Neural cell (in vitro differentiated cells): ENCODE measurements at regions not wholly inside any gene's neighbourhood (a gene's known extent, or its start where the extent isn't known, plus 50 kb on each side); places are given as distances from the start of the nearest gene placed in this dataset.

Experiments used
- H2AFZ ChIP-seq: fragments of 200-600, 300-800 bp; sonication (generic), shearing (Covaris generic); 2 replicates; pipeline ENCODE4 v1.6.0; 2014; ENCODE audit warnings: low read depth, mild to moderate bottlenecking, antibody characterized with exemption, low read length, moderate library complexity
- H3F3A ChIP-seq: fragments of 200-600 bp; shearing (Covaris generic); 2 replicates; pipeline ENCODE4 v1.6.1; 2016; ENCODE audit warnings: mild to moderate bottlenecking, moderate library complexity, mixed read lengths, antibody characterized with exemption, low read length; ENCODE audit not compliant: insufficient read depth, poor library complexity, severe bottlenecking
- H3K27ac ChIP-seq: fragments of 200-600, 300-800 bp; sonication (generic), shearing (Covaris generic); 2 replicates; pipeline ENCODE4 v1.5.1; 2014; ENCODE audit warnings: mild to moderate bottlenecking, low read length, moderate library complexity
- H3K27me3 ChIP-seq: fragments of 300-800, 200-600 bp; sonication (generic), shearing (Covaris generic); 2 replicates; pipeline ENCODE4 v1.6.0; 2014; ENCODE audit warnings: mild to moderate bottlenecking, low read depth, low read length, moderate library complexity; ENCODE audit not compliant: insufficient read depth
- H3K36me3 ChIP-seq: fragments of 300-800, 200-600 bp; sonication (generic), shearing (Covaris generic); 2 replicates; pipeline ENCODE4 v1.5.1; 2014; ENCODE audit warnings: mild to moderate bottlenecking, antibody characterized with exemption, low read length, moderate library complexity; ENCODE audit not compliant: insufficient read depth
- H3K4me2 ChIP-seq: fragments of 300-800, 200-600 bp; sonication (generic), shearing (Covaris generic); 2 replicates; pipeline ENCODE4 v1.6.0; 2014; ENCODE audit warnings: mild to moderate bottlenecking, low read length
- H3K4me3 ChIP-seq: fragments of 300-800, 200-600 bp; sonication (generic), shearing (Covaris generic); 2 replicates; pipeline ENCODE4 v1.5.1; 2014; ENCODE audit warnings: mild to moderate bottlenecking, low read length, moderate library complexity
- H3K79me2 ChIP-seq: fragments of 200-600 bp; shearing (Covaris generic); replicated peaks from 2 replicates; pipeline ENCODE4 v1.6.0; 2014; ENCODE audit warnings: mild to moderate bottlenecking, low read length, moderate library complexity; ENCODE audit not compliant: insufficient read depth
- H3K9ac ChIP-seq: fragments of 300-800, 200-600 bp; sonication (generic), shearing (Covaris generic); 2 replicates; pipeline ENCODE4 v1.6.1; 2016; ENCODE audit warnings: mild to moderate bottlenecking, low read length, mixed read lengths
- H3K9me2 ChIP-seq: fragments of 200-600 bp; shearing (Covaris generic); 2 replicates; pipeline ENCODE4 v1.6.1; 2016; ENCODE audit warnings: mild to moderate bottlenecking, low read length, mixed read lengths; ENCODE audit not compliant: insufficient read depth
- H3K9me3 ChIP-seq: fragments of 200-600, 300-800 bp; sonication (generic), shearing (Covaris generic); 2 replicates; pipeline ENCODE4 v1.6.1; 2016; ENCODE audit warnings: mild to moderate bottlenecking, mixed run types, low read length, moderate library complexity, mixed read lengths
- H4K20me1 ChIP-seq: fragments of 200-600 bp; shearing (Covaris generic); 2 replicates; pipeline ENCODE4 v1.6.1; 2016; ENCODE audit warnings: mild to moderate bottlenecking, mixed run types; ENCODE audit not compliant: insufficient read depth
- EP300 ChIP-seq: fragments of 450-650 bp; conservative IDR thresholded peaks from 2 replicates; pipeline ENCODE4 v1.6.1; 2014; ENCODE audit warnings: antibody characterized with exemption, mild to moderate bottlenecking, moderate library complexity; ENCODE audit not compliant: poor library complexity, severe bottlenecking
- EZH2 ChIP-seq: fragments of 200-600, 300-800 bp; shearing (Covaris generic), sonication (generic); IDR thresholded peaks from 2 replicates; pipeline ENCODE4 v1.6.1; 2014; ENCODE audit warnings: antibody characterized with exemption, low read length, borderline replicate concordance, mild to moderate bottlenecking; ENCODE audit not compliant: insufficient read depth, poor library complexity, severe bottlenecking
- MXI1 ChIP-seq: fragments of 450-650 bp; conservative IDR thresholded peaks from 2 replicates; pipeline ENCODE4 v1.6.1; 2014; ENCODE audit warnings: antibody characterized with exemption, mild to moderate bottlenecking; ENCODE audit not compliant: poor library complexity, severe bottlenecking
- POLR2AphosphoS5 ChIP-seq: IDR thresholded peaks from 2 replicates; pipeline ENCODE4 v1.6.1; 2012
- RAD21 ChIP-seq: fragments of 450-650 bp; conservative IDR thresholded peaks from 2 replicates; pipeline ENCODE4 v1.6.1; 2014; ENCODE audit warnings: antibody characterized with exemption, mild to moderate bottlenecking, moderate library complexity
- REST ChIP-seq: IDR thresholded peaks from 2 replicates; pipeline ENCODE4 v1.6.1; 2012; ENCODE audit warnings: borderline replicate concordance
- SMC3 ChIP-seq: fragments of 450-650 bp; conservative IDR thresholded peaks from 2 replicates; pipeline ENCODE4 v1.6.1; 2014; ENCODE audit warnings: antibody characterized with exemption, mild to moderate bottlenecking, moderate library complexity; ENCODE audit not compliant: poor library complexity
- TAF1 ChIP-seq: IDR thresholded peaks from 2 replicates; pipeline ENCODE4 v1.6.1; 2012; ENCODE audit warnings: low read depth
- TF ChIP-seq, protein P1 (sequence below): fragments of 450-650 bp; IDR thresholded peaks from 2 replicates; pipeline ENCODE4 v1.5.1; 2014; ENCODE audit warnings: antibody characterized with exemption, mild to moderate bottlenecking, moderate library complexity; ENCODE audit not compliant: poor library complexity, severe bottlenecking

DNA sequence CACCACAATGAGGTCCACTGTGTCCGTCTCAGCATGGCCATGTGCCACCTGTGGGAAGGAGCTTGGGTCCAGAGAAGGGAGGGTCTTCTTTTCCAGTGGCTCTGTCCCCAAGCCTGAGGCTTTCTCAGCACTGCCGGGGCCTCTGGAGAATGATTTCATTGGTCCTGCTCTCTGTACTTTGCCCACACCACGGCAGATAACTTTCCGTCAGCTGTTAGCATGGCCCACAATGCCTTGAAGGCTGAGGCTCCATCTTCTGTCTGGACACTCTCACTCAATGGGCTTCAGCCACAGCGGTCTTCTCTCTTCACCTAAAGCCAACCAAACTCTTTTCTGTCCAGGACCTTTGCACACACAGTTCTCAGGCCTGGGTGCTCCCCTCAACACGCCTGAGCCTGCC, 192.5 kb downstream of the CXCL12 start:
- no peaks in the 10 kb centered on the region for H3K79me2 ChIP-seq
- H3K9ac ChIP-seq: no peak overlapping the region
- H3K27ac ChIP-seq: no peak overlapping the region
- H3K4me3 ChIP-seq: no peak overlapping the region
- TF ChIP-seq TAF1 (no peak), SMC3 (no peak), REST (no peak), RAD21 (no peak), EZH2 (no peak), POLR2AphosphoS5 (no peak), MXI1 (no peak), EP300 (no peak)
- TF ChIP-seq, protein P1, sequence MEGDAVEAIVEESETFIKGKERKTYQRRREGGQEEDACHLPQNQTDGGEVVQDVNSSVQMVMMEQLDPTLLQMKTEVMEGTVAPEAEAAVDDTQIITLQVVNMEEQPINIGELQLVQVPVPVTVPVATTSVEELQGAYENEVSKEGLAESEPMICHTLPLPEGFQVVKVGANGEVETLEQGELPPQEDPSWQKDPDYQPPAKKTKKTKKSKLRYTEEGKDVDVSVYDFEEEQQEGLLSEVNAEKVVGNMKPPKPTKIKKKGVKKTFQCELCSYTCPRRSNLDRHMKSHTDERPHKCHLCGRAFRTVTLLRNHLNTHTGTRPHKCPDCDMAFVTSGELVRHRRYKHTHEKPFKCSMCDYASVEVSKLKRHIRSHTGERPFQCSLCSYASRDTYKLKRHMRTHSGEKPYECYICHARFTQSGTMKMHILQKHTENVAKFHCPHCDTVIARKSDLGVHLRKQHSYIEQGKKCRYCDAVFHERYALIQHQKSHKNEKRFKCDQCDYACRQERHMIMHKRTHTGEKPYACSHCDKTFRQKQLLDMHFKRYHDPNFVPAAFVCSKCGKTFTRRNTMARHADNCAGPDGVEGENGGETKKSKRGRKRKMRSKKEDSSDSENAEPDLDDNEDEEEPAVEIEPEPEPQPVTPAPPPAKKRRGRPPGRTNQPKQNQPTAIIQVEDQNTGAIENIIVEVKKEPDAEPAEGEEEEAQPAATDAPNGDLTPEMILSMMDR: no peak
- H3K4me2 ChIP-seq: no peak overlapping the region
- no peaks in the 10 kb centered on the region for H3K9me3 ChIP-seq
- no peaks in the 10 kb centered on the region for H3K9me2 ChIP-seq
- H4K20me1 ChIP-seq: no peaks in the 10 kb centered on the region
- no peaks in the 10 kb centered on the region for H3K36me3 ChIP-seq
- no peak overlapping the region for H2AFZ ChIP-seq
- H3K27me3 ChIP-seq: no peaks in the 10 kb centered on the region
- no peaks in the 10 kb centered on the region for H3F3A ChIP-seq

DNA sequence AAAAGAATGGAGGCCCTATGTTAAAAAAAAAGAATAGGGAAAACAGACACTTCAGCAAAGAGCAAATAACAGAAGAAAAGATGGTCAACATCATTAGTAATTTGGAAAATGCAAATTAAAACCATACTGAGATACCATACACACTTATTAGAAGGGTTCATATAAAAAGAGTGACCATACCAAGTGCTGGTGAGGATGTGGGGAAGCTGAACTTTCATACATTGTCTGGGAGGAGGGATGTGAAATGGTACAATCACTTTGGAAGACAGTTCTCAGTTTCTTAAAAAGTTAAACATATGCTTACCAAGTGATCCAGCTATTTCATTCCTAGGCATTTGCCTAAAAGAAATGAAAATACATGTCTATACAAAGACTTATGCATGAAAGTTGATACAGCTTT, 194.4 kb downstream of the CXCL12 start:
- no peaks in the 10 kb centered on the region for H4K20me1 ChIP-seq
- no peaks in the 10 kb centered on the region for H3F3A ChIP-seq
- no peak for TF ChIP-seq EZH2
- TF ChIP-seq REST: no peak
- TF ChIP-seq MXI1: no peak
- TF ChIP-seq RAD21: no peak
- no peak for TF ChIP-seq EP300
- no peak for TF ChIP-seq POLR2AphosphoS5
- TF ChIP-seq, protein P1: no peak
- TF ChIP-seq SMC3: no peak
- TF ChIP-seq TAF1: no peak

More for the DNA sequence above, 194.4 kb downstream of the CXCL12 start:
- no peak overlapping the region for H3K4me2 ChIP-seq
- H3K9ac ChIP-seq: no peak overlapping the region
- H3K27ac ChIP-seq: no peak overlapping the region
- H3K36me3 ChIP-seq: no peaks in the 10 kb centered on the region
- no peak overlapping the region for H3K4me3 ChIP-seq
- no peak overlapping the region for H2AFZ ChIP-seq
- no peaks in the 10 kb centered on the region for H3K27me3 ChIP-seq
- no peaks in the 10 kb centered on the region for H3K9me3 ChIP-seq
- H3K79me2 ChIP-seq: no peaks in the 10 kb centered on the region
- H3K9me2 ChIP-seq: no peaks in the 10 kb centered on the region
